ENCODE measurements at regions not wholly inside any gene's neighbourhood (a gene's known extent, or its start where the extent isn't known, plus 50 kb on each side); places are given as distances from the start of the nearest gene placed in this dataset.
A peak's percentile ranks its signal among the peaks of the same experiment; 100 is the strongest.

GRCh38 chr10:128630787-128631252 is 504.6 kb upstream of the MKI67 start (continued):
- TF ChIP-seq ATF3 (IDR thresholded peaks at IDR 0.05): no peak
- TF ChIP-seq FOSL1 (IDR thresholded peaks at IDR 0.05; ENCODE audit: low read depth): no peak
- TF ChIP-seq CEBPB (IDR thresholded peaks at IDR 0.05; ENCODE audit: low read depth): no peak
- no peak for TF ChIP-seq ELF1 (IDR thresholded peaks at IDR 0.05; ENCODE audit: borderline replicate concordance, low read depth)
- TF ChIP-seq SP1 (IDR thresholded peaks at IDR 0.05; ENCODE audit: low read depth): no peak
- TF ChIP-seq EZH2phosphoT487 (IDR thresholded peaks at IDR 0.05; ENCODE audit: borderline replicate concordance): no peak
- TF ChIP-seq YY1 (IDR thresholded peaks at IDR 0.05; ENCODE audit: extremely low read depth, insufficient replicate concordance, low read depth, low read length): no peak

- ChIA-PET CTCF (interaction anchor here (0.9 to 1.7 kb wide), 3 partner anchors 12 to 101 kb away, joined by 3 to 4 read pairs (median 3); no protein-coding TSS in a partner anchor), RAD21 (ENCODE audit: low non-redundant PET in 1 of 2, low total read pairs in 2 of 2, uncharacterized antibody in 2 of 2, unreplicated experiment in 2 of 2) (no interaction called here), POLR2A (no interaction called here)
- no peak overlapping the region for H3K9ac ChIP-seq (ENCODE audit: low read length)
- no peaks in the 10 kb centered on the region for H3K9me2 ChIP-seq (ENCODE audit: insufficient read depth)
- no peak overlapping the region for H3K4me3 ChIP-seq (replicated peaks in 1 of 2; ENCODE audit: low read depth in 1 of 2, low read length in 2 of 2)
- no peaks in the 10 kb centered on the region for H3K79me2 ChIP-seq (ENCODE audit: insufficient read depth, low read length)
- no peaks in the 10 kb centered on the region for H3K9me3 ChIP-seq (ENCODE audit: control insufficient read depth in 1 of 2, insufficient read depth in 1 of 2, low read depth in 1 of 2, low read length in 2 of 2)
- TF ChIP-seq CEBPB (IDR thresholded peaks at IDR 0.05; ENCODE audit: low read depth) (no peak), RAD21 (IDR thresholded peaks at IDR 0.05; ENCODE audit: low read depth) (peak; percentile 53), CTCF (IDR thresholded peaks at IDR 0.05 in 2 of 3, conservative IDR thresholded peaks at IDR 0.05 in 1 of 3; ENCODE audit: borderline replicate concordance in 1 of 3, insufficient read depth in 1 of 3, low read depth in 2 of 3, low read length in 2 of 3) (peak; percentile 44 to 75 (median 70); a peak in 5 of 6 replicates)
- no TSS peak for BruUV-seq (replicated peaks)
- peak overlapping the region; percentile 26; the same call in 1 of the 2 replicates for H3K4me2 ChIP-seq (ENCODE audit: low read length)
- intact Hi-C loops (cut with micrococcal nuclease): loop anchor here (5.0 kb wide), 1 partner anchor 210 kb away; no protein-coding TSS in a partner anchor
- peaks cover 21 to 35% of the 10 kb centered on the region in 2 experiments for H3K4me1 ChIP-seq (ENCODE audit: control insufficient read depth in 1 of 2, insufficient read depth in 2 of 2, low read length in 2 of 2)
- H2AFZ ChIP-seq (ENCODE audit: low read depth, low read length, poor library complexity, severe bottlenecking): peak overlapping the region; percentile 77
- no peak overlapping the region for H3K27ac ChIP-seq (ENCODE audit: low read depth, low read length)
- peaks cover 20% of the 10 kb centered on the region for H3K27me3 ChIP-seq (ENCODE audit: insufficient read depth, low read length)
- H4K20me1 ChIP-seq (ENCODE audit: insufficient read depth): no peaks in the 10 kb centered on the region
- no peak for ATAC-seq
- peak; percentile 35 for DNase-seq (ENCODE audit: low read depth, low spot score)
- no peaks in the 10 kb centered on the region for H3K36me3 ChIP-seq (ENCODE audit: control insufficient read depth in 1 of 2, insufficient read depth in 2 of 2, low read length in 2 of 2)
Observed at GRCh38 chr10:128631801-128632241, 505.6 kb upstream of the MKI67 start.
